HG02938 (cell line): ENCODE measurements at regions not wholly inside any gene's neighbourhood (a gene's known extent, or its start where the extent isn't known, plus 50 kb on each side); places are given as distances from the start of the nearest gene placed in this dataset.
"Not testable (repeated sequence)": the region's sequence is repeated elsewhere in the genome, so short reads cannot be mapped to it uniquely, and the experiment has no call there.

Experiments
- ATAC-seq: cut with Tn5 transposase; IDR thresholded peaks from one replicate; pipeline ENCODE4 v1.9.1; 2021; ENCODE audit warnings: mild to moderate bottlenecking, moderate library complexity; ENCODE audit not compliant: unreplicated experiment

DNA sequence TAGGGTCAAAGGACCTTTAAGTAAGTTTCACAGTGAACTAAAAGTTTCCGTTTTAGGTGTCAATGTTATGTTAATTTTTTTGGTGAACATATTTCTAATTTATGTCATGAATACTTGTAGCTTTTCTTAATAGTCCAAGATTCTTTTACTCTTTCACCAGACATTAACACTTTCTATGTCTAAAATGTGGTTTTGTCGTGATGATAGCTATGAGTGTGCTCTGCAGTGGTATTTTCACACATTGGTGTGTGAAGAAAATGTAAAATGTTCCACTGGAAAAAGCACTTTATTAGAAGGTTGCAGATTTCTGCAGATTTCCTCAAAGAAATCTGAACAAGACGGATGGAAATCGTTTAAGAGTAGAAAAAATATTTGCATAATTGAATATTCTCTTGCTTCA lies 561.0 kb upstream of the ANKRD30A start:
- ATAC-seq: no peak

DNA sequence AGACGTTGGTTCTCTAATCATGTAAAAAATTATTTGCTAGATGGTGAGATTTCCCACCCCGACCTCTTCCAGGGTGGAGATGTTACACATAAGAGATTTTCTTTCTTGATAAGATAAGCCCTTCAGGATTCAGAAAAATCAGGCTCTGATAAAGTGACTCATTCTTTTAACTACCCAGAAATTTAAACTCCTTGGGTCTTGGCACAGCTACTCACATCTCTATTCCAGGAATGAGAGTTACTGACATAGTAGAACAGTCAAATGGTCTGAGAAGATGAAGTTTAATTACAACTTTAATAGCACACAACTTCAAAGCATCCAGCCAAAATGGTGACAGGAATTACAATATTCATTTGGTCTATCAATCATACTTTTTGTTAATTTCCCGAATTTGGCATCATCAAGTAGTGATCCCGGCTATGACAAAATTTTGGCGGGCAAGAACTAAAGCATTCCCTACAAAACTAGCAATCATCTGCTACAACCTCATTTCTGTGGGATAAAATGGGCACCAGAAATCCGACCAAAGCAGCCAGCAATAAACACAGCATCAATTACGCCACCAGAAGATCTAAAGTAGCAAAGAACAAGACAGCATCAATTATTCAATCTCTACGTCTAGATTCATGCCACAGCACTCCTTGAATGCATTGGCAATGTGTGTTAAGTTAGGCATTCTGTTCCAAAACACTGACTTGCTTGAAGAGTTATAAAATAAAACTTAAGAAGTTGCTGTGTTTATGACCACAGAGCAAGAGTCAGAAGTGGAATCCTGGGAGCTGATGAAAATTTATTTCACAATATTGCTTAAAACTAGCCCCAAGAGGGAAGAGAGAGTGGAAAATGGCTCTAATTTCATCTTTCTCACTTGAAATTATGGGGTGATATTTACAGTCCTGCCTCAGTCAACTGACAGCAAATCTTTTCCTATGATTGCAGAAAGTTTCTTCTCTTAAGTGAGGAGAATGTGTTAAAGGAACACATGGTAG lies 565.7 kb upstream of the ANKRD30A start:
- ATAC-seq: no peak

DNA sequence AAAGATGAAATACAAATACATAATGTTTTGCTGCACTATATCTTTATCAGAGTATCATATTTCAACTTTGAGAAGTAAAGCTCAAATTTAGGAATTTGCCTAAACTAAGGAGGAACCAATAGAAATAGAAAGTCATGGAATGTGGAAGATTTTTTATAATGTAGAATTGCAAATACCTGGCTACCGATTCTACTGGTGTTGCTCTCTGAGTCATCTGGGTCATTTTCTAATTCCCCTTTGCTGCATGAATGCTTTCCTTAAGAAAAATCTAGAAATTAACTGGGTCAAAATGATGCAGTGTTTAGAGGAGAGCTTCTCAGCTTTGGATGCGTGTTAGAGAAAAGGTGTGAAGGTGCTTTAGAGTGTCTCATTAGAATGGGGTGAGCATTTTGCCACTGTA lies 568.9 kb upstream of the ANKRD30A start:
- ATAC-seq: no peak

DNA sequence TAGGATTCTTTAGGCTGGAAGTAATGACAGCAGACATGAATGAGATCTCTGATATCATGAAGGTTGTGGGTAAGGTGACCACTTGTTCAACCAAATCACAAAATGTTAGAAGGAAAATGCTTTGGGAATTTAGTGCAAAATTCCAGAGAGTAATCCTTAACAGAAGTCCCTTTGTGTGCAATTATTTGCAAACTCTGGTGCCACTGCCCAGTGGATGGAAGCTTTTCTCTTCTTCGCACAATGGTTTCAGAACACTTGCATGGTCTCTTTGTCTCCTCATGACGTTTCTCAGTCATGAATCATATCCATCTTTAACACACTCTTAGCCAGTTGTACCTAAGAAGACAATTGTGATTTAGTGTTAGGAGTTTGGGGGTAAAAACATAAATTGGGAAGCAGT lies 570.4 kb upstream of the ANKRD30A start:
- ATAC-seq: no peak

DNA sequence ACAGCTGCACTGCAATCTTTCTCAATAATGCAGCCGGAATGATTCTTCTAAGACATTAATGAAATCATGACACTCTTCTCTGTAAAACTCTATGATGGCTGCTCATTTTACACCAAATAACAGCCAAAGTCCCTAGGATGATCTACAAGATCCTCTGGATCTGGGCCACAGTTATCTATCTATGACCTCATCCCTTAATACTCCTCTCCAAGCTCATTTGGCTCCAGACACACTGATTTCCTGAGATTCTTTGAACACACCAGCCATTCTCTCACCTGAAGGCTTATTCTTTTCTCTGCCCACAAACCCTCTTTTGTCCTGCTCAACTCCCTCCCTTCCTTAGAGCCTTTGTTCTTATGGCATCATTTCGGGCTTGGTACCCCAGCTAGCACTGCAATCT lies 577.4 kb upstream of the ANKRD30A start:
- ATAC-seq: no peak

DNA sequence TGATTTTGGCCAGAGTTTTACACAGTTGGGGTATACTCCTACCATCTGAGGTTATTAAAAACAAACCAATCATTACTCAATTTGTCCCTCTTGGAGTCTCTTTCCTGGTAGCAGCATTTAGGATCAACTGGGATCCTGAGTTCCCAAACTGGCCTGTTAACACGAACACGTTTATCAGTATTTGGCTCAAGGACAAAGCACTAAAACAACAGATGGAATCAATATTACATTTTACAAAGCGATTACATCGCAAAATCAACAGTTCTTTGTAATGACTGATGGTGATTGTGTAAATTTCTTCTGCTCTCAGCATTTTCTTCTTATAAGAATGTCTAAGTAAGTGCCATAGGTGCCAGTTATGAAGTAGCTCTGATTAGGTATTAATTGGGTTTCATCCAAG lies 582.9 kb upstream of the ANKRD30A start:
- ATAC-seq: no peak

DNA sequence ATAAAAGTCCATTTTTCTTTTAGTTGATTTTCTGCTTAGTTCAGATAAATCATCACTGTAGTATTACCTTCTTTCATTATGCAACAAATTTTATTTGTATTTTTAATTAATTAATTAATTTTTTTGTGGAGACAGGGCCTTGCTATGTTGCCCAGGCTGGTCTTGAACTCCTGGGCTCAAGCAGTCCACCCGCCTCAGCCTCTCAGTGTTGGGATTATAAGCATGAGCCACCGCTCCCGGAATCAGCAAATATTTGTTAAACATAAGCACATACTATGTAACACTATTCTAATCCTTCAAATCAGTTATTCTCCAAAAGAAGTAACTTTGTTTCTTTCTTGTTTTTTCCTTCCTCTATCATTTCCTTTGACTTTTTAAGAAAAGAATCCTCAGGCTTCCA lies 584.8 kb upstream of the ANKRD30A start:
- ATAC-seq: no peak

DNA sequence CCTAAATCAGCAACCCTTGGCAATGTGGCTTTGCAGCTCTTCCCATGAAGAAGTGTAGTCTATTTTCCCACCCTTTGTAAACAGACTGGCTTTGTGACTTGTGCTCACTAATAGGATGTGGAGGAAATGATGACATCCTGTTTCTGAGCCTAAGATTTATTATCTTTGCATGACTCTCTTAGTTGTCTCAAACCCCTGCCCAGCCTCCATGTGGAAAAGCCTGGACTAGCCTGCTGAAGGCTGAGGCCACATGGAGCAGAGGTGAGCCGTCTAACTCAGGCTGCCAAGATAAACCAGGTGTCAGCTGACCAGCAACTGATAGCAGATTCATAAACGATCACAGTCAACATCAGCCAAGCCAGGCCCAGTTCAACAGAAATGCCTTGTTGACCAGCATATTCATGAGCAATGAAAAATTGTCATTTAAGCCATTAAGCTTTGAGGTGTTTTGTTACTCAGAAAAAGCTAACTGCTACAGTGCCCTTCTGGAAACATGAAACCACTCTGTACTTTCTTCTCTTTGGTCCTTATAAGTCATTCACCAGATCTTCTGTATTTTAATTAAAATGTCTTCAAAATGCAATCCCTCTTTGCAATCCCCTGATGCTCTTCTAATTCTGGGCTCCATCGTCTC lies 586.3 kb upstream of the ANKRD30A start:
- ATAC-seq: no peak

DNA sequence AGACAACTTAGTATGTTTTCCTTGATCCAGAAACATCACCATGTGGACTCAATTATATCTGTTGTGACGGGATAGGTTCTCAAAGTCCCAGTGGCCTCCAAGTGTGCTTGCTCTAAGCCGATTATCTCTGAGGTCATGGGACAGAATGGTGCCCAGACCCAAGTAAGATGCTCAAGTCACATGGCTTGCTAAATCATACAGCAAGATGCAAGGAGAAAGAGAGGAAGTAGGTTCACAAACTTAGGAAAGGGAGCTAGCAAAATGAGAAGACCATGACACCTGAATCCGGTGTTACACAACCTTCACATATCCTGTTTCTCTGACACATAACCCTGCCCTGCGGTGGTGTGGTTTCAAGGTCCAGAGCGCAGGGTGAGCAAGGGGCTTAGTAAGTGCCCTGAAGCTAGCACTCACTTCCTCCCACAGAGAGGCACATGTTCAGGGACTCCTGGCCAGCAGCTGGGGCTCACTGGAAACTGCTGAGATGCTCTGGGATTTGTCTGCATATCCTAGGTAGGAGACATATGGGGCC lies 590.9 kb upstream of the ANKRD30A start:
- peak; percentile 96 for ATAC-seq

DNA sequence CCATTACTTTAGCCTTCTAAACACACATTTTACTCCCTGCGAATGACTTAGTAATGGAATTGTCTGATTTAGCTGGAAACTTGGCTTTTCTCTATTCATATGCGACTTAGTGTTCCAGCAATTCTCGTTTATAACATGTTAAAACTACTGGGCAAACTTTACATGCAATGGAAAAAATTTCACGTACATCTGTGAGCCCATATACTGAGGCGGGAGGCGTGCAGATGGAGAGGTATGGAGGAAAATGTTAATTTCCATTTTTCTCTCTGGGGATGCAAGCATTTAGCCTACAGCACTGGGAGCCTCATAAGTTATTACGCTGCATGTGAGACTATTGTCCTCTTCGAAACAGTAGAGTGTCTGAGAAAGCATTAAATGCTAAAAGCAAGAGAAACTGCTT lies 591.5 kb upstream of the ANKRD30A start:
- ATAC-seq: no peak

DNA sequence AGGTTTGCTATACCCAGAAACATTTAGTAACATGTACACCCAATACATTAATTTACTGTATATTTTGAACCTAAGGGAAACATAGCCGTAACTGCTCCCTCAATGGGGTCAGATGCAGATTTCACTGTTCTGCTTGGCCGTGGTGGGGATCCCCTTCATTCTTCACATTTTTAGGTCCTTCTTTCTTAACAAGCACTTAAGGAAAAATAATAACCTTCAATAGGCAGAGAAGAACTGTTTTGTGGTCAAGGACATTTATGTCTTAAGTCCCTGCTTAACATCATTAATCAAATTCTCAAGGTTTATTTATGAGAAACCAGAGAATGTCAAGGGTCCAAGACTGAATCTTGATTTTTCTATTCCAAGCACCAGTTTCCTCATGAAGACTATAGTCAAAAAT lies 592.1 kb upstream of the ANKRD30A start:
- no peak for ATAC-seq

DNA sequence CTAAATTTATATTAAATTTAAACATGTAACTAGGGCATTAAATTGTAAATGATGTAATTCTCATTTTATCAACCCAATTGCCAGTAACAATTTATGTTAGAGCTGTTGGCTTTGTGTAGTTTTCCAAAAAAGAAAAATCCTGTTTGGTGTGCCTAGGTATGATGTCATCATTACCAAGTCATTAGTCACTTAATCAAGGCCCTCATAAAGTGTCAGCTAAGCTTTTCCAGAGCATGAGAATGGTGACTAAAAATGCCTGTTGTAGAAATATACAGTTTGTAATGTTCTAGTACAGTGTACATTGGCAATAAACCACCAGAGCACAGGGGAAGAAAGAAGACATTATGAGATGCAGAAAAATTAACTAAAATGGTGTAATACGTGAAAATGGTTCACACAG lies 593.8 kb upstream of the ANKRD30A start:
- no peak for ATAC-seq

DNA sequence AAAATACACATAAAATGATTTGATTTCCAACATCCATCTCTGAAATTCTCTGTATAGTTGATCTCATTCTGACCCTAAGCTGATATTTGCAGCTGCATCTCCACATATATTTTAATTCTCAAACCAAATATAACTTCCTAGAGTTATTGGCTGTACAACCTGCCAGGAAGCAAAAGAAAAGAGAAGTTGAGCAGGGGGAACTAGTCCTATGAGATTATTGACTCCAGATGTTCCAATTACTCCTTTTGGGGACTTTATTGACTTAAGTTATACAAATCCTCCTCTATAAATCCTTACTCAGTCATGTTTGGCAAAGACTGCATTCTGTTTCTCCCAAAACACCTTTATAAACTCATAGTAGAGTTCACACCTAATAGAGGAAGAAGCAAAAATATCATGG lies 599.4 kb upstream of the ANKRD30A start:
- ATAC-seq: no peak

DNA sequence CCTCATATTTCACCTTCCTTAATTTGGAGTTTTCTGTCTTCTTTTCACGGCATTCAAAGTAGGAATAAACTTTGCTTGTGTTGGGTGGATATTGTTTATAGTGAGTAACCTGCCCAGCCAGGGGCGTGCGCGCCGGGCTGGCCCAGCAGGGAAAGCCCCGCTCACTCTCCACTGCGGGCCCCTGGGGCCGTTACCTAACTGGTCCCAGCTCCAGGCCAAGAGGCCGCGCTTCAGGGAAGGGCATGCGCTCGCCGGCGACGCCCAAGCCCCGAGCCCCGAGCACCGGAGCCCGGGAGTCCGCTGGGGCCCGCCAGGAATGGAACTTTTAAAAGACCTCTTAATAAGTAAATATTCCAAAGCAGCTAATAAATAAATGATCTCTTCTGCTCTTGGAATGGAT lies 601.3 kb upstream of the ANKRD30A start:
- not testable (repeated sequence) for ATAC-seq

DNA sequence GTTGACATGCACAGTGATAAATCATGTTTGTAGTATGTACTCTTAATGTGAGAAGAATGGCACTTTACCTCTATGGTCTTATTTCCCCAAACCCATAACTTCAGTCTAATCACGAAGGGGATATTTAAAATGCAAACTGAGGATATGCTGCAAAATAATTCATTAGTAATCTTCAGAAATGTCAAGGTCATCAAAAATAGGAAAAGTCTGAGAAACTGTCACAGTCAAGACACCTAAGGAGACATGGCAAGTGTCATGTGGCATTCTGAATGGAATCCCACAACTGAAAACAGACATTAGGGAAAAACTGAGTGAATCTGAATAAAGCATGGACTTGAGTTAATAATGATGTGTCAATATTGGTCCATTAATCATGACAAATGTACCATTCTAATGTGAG lies 605.5 kb upstream of the ANKRD30A start:
- ATAC-seq: no peak

DNA sequence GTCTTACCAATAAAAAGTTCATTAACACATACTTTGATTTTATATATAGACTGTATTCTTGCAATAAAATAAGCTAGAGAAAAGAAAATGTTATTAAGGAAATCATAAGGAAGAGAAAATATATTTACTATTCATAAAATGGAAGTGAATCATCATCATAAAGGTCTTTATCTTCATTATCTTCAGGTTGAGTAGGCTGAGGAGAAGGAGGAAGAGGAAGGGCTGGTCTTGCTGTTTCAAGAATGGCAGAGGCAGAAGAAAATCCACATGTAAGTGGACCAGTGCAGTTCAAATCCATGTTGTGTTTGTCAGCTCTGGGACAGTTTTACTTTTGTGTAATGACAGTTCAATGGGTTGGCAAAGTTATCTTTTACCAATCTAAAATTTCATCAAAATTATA lies 609.1 kb upstream of the ANKRD30A start:
- no peak for ATAC-seq

DNA sequence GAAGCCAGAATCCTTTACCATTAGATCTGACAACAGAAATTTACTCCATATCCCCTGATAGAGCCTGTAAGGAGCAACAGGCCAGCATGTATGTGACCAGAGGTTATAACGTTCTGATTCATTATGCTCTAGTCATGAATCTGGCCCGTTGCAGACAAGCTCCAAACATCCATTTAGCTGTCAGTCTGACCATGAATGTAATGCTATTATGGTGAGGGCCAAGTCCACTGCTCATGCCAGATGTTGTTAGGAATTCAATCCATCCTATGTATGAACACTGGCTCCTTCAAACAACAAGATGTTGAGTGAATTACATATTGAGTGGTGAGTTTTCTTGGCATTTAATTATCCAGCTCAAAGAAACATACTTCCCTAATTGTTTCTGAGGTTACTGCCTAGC lies 610.1 kb upstream of the ANKRD30A start:
- no peak for ATAC-seq

DNA sequence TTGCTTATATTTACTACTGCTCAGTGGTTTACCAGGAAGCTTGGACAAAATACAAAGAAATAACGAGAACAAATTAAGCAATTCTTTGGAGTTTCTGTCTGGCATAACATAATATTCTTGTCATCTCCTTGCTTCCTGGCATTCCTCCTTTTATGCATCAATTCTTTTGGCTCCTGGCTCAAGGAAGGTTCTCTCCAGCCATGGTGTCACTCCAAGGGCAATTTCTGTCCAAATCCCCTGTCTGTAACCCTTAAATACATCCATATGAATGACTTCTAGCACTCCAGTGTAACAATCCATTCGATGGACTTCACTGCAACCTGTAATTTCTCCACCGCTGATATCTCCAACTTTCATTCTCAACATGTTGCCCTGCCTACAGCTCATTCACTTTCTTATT lies 617.7 kb upstream of the ANKRD30A start:
- ATAC-seq: no peak

DNA sequence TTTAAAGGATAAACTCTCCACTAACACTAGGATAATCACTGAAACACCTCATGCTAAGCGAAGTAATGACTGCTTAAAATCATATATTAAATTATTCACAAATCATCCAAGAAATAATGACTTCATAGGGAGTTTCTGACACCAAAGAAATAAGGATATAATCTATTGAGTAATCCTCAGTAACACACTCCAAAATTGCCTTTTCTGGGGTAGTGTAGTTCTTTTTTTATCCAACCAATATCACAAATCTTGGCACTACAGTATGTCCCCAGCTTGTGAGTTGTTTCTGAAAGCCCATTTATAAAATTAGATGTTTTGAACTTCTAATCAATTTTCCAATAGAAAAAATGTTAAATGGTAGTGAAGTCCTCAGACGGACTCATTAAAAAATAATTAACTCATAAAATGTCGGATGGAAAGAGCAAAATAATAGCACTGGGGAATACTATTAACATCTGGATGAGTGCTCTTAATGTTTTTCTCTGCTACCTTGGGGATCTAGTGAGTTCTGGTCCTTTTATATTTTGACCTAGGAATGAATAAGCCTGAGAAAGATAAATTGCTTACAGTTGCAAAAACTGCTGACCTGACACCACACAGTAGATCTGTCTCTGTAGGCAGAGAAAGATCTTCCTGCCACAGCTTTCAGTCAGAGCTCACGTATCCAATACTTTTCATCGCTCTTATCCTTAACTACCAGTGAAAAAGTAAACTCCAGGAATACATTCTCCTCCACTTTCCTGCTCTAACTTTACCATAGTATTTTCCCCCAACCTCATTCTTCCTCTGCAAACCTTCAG lies 618.5 kb upstream of the ANKRD30A start:
- no peak for ATAC-seq

DNA sequence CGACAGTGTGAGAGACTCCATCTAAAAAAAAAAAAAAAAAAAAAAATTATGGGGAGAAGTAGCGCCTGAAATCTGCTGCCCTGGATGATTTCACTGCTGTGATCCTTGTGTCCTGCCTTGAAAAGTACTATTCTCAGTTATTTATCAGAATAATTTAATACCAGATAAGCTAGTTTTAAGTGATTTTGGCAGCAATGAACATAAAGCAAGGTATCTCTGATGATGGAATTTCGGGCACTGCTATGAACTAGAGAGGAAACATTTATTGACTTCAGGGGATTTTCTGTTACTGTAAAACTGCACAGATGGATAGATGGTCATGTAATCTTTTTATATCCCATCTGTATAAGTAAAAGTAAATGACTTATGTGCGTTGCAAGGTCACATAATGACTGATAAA lies 619.1 kb upstream of the ANKRD30A start:
- no peak for ATAC-seq

DNA sequence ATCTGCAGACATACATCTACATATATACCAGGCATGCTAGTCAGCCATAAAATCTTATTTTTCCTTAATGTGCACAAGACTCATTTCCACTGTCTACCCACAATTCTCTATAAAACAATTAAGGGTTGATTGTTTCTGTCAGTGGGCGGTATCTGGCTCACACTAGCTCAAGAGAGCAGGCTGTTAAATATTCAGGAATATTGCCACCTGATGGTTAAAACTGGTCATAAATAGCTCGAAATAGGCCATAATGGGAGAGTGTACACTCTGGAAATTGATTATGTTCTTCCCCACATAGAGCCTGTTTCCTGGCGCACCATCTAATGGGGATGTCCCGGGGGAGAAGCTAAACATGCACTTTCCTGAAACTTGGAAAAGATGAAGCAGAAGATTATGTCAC lies 620.6 kb upstream of the ANKRD30A start:
- no peak for ATAC-seq
